H1 (cell line): ENCODE measurements at regions not wholly inside any gene's neighbourhood (a gene's known extent, or its start where the extent isn't known, plus 50 kb on each side); places are given as distances from the start of the nearest gene placed in this dataset.

Experiments
- CTCF ChIA-PET: fragments of 300-600 bp; sonication (Branson Sonifier 250); formaldehyde crosslinking; loops from one replicate; lab custom pipeline; 2021; ENCODE audit not compliant: partially characterized antibody; lab: Charles Lee
- POLR2A ChIA-PET: fragments of 300-600 bp; sonication (Branson Sonifier 250); formaldehyde crosslinking; loops from one replicate; lab custom pipeline; 2021; ENCODE audit warnings: inconsistent platforms; ENCODE audit not compliant: partially characterized antibody; lab: Charles Lee
- DNase-seq, 2 experiments: peaks; one replicate each; pipeline versions ENCODE4 v3.0.0 to v3.0.0-alpha.2; 2010 to 2022; ENCODE audit warnings: low spot score in 2 of 2, low read depth in 1 of 2, mixed read lengths in 1 of 2
- FAIRE-seq: peaks from 2 replicates; lab custom pipeline; 2011; peaks lifted over from hg19 to GRCh38; lab: Jason Lieb, UNC
- H2AFZ ChIP-seq: 2 replicates; pipeline ENCODE4 v1.8.1; 2012; ENCODE audit warnings: low read length, inconsistent platforms
- H2AK5ac ChIP-seq: 2 replicates; pipeline ENCODE4 v1.6.1; 2013; ENCODE audit warnings: low read depth, low read length
- H2BK120ac ChIP-seq: replicated peaks from 2 replicates; pipeline ENCODE3; 2013; ENCODE audit warnings: low read depth, low read length, inconsistent platforms
- H2BK12ac ChIP-seq: 2 replicates; pipeline ENCODE4 v1.6.1; 2013; ENCODE audit warnings: low read depth, low read length
- H2BK15ac ChIP-seq: 2 replicates; pipeline ENCODE4 v1.6.1; 2013; ENCODE audit warnings: low read length
- H2BK20ac ChIP-seq: 2 replicates; pipeline ENCODE4 v1.6.1; 2013; ENCODE audit warnings: low read length
- H2BK5ac ChIP-seq: 2 replicates; pipeline ENCODE4 v1.6.1; 2013; ENCODE audit warnings: low read depth, low read length
- H3K14ac ChIP-seq: 2 replicates; pipeline ENCODE4 v1.6.1; 2013; ENCODE audit warnings: inconsistent platforms; ENCODE audit not compliant: insufficient read length
- H3K18ac ChIP-seq: 2 replicates; pipeline ENCODE4 v1.6.1; 2013; ENCODE audit warnings: low read length; ENCODE audit errors: extremely low read depth
- H3K23ac ChIP-seq: 2 replicates; pipeline ENCODE4 v1.6.1; 2013; ENCODE audit warnings: inconsistent platforms; ENCODE audit not compliant: insufficient read length
- H3K23me2 ChIP-seq: 2 replicates; pipeline ENCODE4 v1.6.1; 2013; ENCODE audit warnings: low read depth, low read length
- H3K27ac ChIP-seq: 2 replicates; pipeline ENCODE4 v1.6.1; 2011; ENCODE audit warnings: low read depth, low read length, inconsistent platforms
- H3K27me3 ChIP-seq, 4 experiments: replicated peaks in 1 of 4; 1 replicate in 1 of 4; 2 replicates in 3 of 4; pipeline versions ENCODE4 v1.6.1 to v1.8.1; 2011 to 2013; ENCODE audit warnings: low read length in 3 of 4, mild to moderate bottlenecking in 3 of 4, inconsistent platforms in 2 of 4, mixed read lengths in 2 of 4, moderate library complexity in 1 of 4; ENCODE audit not compliant: control insufficient read depth in 3 of 4, insufficient read depth in 3 of 4; ENCODE audit errors: extremely low read depth in 1 of 4
- H3K36me3 ChIP-seq, 4 experiments: 2 replicates each; pipeline versions ENCODE4 v1.6.1 to v1.8.1; 2011 to 2013; ENCODE audit warnings: mild to moderate bottlenecking in 4 of 4, low read length in 3 of 4, moderate library complexity in 2 of 4, control low read depth in 1 of 4, inconsistent platforms in 1 of 4; ENCODE audit not compliant: insufficient read depth in 4 of 4, control insufficient read depth in 2 of 4
- H3K4ac ChIP-seq: replicated peaks from 2 replicates; pipeline ENCODE3; 2013; ENCODE audit warnings: low read length, low read depth, mixed read lengths, inconsistent platforms; ENCODE audit not compliant: insufficient read length
- H3K4me1 ChIP-seq, 4 experiments: replicated peaks in 1 of 4; 1 replicate in 1 of 4; 2 replicates in 3 of 4; pipeline versions ENCODE4 v1.6.1 to v1.8.1; 2011 to 2013; ENCODE audit warnings: low read length in 3 of 4, inconsistent platforms in 2 of 4, mixed read lengths in 1 of 4; ENCODE audit not compliant: insufficient read depth in 4 of 4, control insufficient read depth in 3 of 4
- H3K4me2 ChIP-seq, 2 experiments: 2 replicates each; pipeline versions ENCODE4 v1.6.1 to v1.8.1; 2011 to 2013; ENCODE audit warnings: low read depth in 2 of 2, low read length in 2 of 2, control low read depth in 1 of 2, inconsistent platforms in 1 of 2, mild to moderate bottlenecking in 1 of 2; ENCODE audit not compliant: insufficient read depth in 1 of 2
- H3K4me3 ChIP-seq, 4 experiments: fragments of 200-600, 300-600 bp in 1 of 4; sonication (generic), shearing (Covaris generic), sonication (Bioruptor Twin) in 1 of 4; 2 replicates each; pipeline versions ENCODE4 v1.5.1 to v1.8.1; 2011 to 2016; ENCODE audit warnings: low read length in 4 of 4, low read depth in 3 of 4, control low read depth in 2 of 4, inconsistent platforms in 2 of 4, mild to moderate bottlenecking in 2 of 4, mixed read lengths in 1 of 4, moderate library complexity in 1 of 4; ENCODE audit not compliant: insufficient read depth in 2 of 4; ENCODE audit errors: extremely low read depth in 1 of 4
- H3K56ac ChIP-seq: replicated peaks from 2 replicates; pipeline ENCODE3; 2013; ENCODE audit warnings: low read depth, mild to moderate bottlenecking, mixed read lengths, low read length, inconsistent platforms; ENCODE audit not compliant: insufficient read length
- H3K79me1 ChIP-seq: 2 replicates; pipeline ENCODE4 v1.6.1; 2013; ENCODE audit warnings: low read depth, low read length, control low read depth
- H3K79me2 ChIP-seq, 2 experiments: 2 replicates each; pipeline versions ENCODE4 v1.6.1 to v1.8.1; 2012 to 2013; ENCODE audit warnings: low read length in 2 of 2, mild to moderate bottlenecking in 2 of 2, inconsistent platforms in 1 of 2; ENCODE audit not compliant: insufficient read depth in 2 of 2, control insufficient read depth in 1 of 2
- H3K9ac ChIP-seq, 4 experiments: replicated peaks in 1 of 4; 1 replicate in 1 of 4; 2 replicates in 3 of 4; pipeline versions ENCODE4 v1.6.1 to v1.8.1; 2011 to 2013; ENCODE audit warnings: low read depth in 3 of 4, low read length in 3 of 4, control low read depth in 2 of 4, mild to moderate bottlenecking in 2 of 4, moderate library complexity in 2 of 4, inconsistent platforms in 1 of 4; ENCODE audit errors: extremely low read depth in 1 of 4
- H3K9me3 ChIP-seq, 2 experiments: 2 replicates each; pipeline versions ENCODE4 v1.6.1 to v1.8.1; 2012 to 2013; ENCODE audit warnings: mild to moderate bottlenecking in 2 of 2, moderate library complexity in 2 of 2, control low read depth in 1 of 2, inconsistent platforms in 1 of 2, low read depth in 1 of 2, low read length in 1 of 2, mixed read lengths in 1 of 2; ENCODE audit not compliant: insufficient read depth in 2 of 2
- H4K20me1 ChIP-seq, 2 experiments: replicated peaks in 1 of 2; 2 replicates each; pipeline versions ENCODE3 to v1.8.1; 2011 to 2013; ENCODE audit warnings: inconsistent platforms in 2 of 2, low read length in 2 of 2, mild to moderate bottlenecking in 1 of 2; ENCODE audit not compliant: insufficient read depth in 2 of 2, control insufficient read depth in 1 of 2
- H4K5ac ChIP-seq: 2 replicates; pipeline ENCODE4 v1.6.1; 2013; ENCODE audit warnings: low read length, low read depth, mixed read lengths, inconsistent platforms; ENCODE audit not compliant: insufficient read length
- H4K8ac ChIP-seq: 2 replicates; pipeline ENCODE4 v1.8.0; 2013; ENCODE audit warnings: mild to moderate bottlenecking, moderate library complexity, low read length, inconsistent platforms; ENCODE audit not compliant: insufficient read depth; ENCODE audit errors: extremely low read depth
- H4K91ac ChIP-seq: replicated peaks from 2 replicates; pipeline ENCODE3; 2013; ENCODE audit warnings: low read length, mixed read lengths, inconsistent platforms; ENCODE audit not compliant: insufficient read length
- MAFK ChIP-seq: IDR thresholded peaks from 2 replicates; pipeline ENCODE4 v1.6.1; 2012; ENCODE audit warnings: low read depth, mild to moderate bottlenecking, improper control_type of control experiment, low read length
- SIRT6 ChIP-seq: IDR thresholded peaks from one replicate; pipeline ENCODE4 v1.7.1; 2012; ENCODE audit warnings: low read length, inconsistent platforms
- WGBS, 2 experiments: shearing (Covaris generic) in 1 of 2; methylation state at CpG; one replicate each; pipeline versions ENCODE4 v1.1.6 to v1.1.7; 2013 to 2015; ENCODE audit warnings: low lambda C conversion rate in 2 of 2, mixed read lengths in 2 of 2, inconsistent platforms in 1 of 2, low coverage in 1 of 2, missing lambda C conversion rate in 1 of 2; ENCODE audit not compliant: insufficient replicate concordance in 2 of 2, insufficient coverage in 1 of 2, insufficient read length in 1 of 2; ENCODE audit errors: extremely low coverage in 1 of 2, missing lambda C conversion rate in 1 of 2; 5-methylcytosine and 5-hydroxymethylcytosine counted together

DNA sequence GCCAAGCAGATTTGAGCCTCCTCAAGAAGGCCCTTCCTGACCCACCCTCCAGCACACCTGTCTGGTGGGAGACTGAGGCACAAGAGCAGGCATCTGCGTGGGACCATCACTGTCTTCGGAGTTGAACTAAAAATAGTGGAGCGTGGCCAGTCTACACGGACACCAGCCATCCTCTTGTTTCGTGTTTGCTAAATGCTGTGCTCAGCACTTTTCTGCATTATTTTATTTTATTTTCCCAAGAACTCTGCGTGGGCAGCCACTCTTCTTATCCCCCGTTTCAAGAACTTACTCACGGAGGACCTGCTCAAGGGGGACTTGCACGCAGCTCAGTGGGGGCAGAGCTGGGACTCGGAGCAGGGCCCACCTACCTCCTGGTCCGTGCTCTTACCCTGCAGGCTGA, 60.8 kb downstream of the SOCS3 start:
- POLR2A ChIA-PET: interaction anchor here (1.2 kb wide), 1 partner anchor 67 kb away, joined by 3 read pairs; no protein-coding TSS in a partner anchor
- 83% methylated on average over 11 of the region's 11 CpGs; no CpG with 5 or more reads in 1 of the 2 experiments for WGBS, 2 experiments
- no peak overlapping the region for H3K4me2 ChIP-seq
- no peak overlapping the region for H3K9ac ChIP-seq
- H3K79me2 ChIP-seq: no peaks in the 10 kb centered on the region
- H3K4ac ChIP-seq: no peak overlapping the region
- no peak overlapping the region for H3K56ac ChIP-seq
- no peak overlapping the region for H2BK12ac ChIP-seq
- H4K91ac ChIP-seq: peak overlapping the region; percentile 9
- TF ChIP-seq SIRT6 (no peak), MAFK (peak; percentile 82)
- H3K4me3 ChIP-seq: no peak overlapping the region
- DNase-seq: no peak
- no peaks in the 10 kb centered on the region for H3K4me1 ChIP-seq
- CTCF ChIA-PET: interaction anchor here (1.8 to 2.1 kb wide), 2 partner anchors 9 to 122 kb away, joined by 6 to 15 read pairs; no protein-coding TSS in a partner anchor
- no peak overlapping the region for H2BK120ac ChIP-seq
- no peak overlapping the region for H2BK20ac ChIP-seq
- no peaks in the 10 kb centered on the region for H3K27me3 ChIP-seq
- no peak overlapping the region for H2BK5ac ChIP-seq
- no peaks in the 10 kb centered on the region for H3K79me1 ChIP-seq
- no peak overlapping the region for H2BK15ac ChIP-seq
- no peak overlapping the region for H2AK5ac ChIP-seq
- no peak for FAIRE-seq
- no peak overlapping the region for H2AFZ ChIP-seq
- no peaks in the 10 kb centered on the region for H3K36me3 ChIP-seq
- no peak overlapping the region for H4K5ac ChIP-seq
- H4K8ac ChIP-seq: no peak overlapping the region; the same call in 1 of the 2 replicates
- H3K23me2 ChIP-seq: no peaks in the 10 kb centered on the region
- H3K14ac ChIP-seq: no peak overlapping the region
- H3K23ac ChIP-seq: no peak overlapping the region
- no peak overlapping the region for H3K27ac ChIP-seq
- no peak overlapping the region for H3K18ac ChIP-seq
- no peaks in the 10 kb centered on the region for H3K9me3 ChIP-seq
- no peaks in the 10 kb centered on the region for H4K20me1 ChIP-seq
